Osteocyte (in vitro differentiated cells): ENCODE measurements at regions not wholly inside any gene's neighbourhood (a gene's known extent, or its start where the extent isn't known, plus 50 kb on each side); places are given as distances from the start of the nearest gene placed in this dataset.

Experiments
- DNase-seq: peaks from one replicate; pipeline ENCODE4 v3.0.0; 2021; ENCODE audit warnings: mixed read lengths; ENCODE audit not compliant: unreplicated experiment; ENCODE audit errors: extremely low spot score
- H3K27ac Mint-ChIP-seq: one replicate; pipeline ENCODE4 v1.8.0; 2021; ENCODE audit warnings: mild to moderate bottlenecking, mixed read lengths; ENCODE audit not compliant: unreplicated experiment
- H3K27me3 Mint-ChIP-seq: one replicate; pipeline ENCODE4 v1.8.0; 2021; ENCODE audit warnings: mixed read lengths; ENCODE audit not compliant: unreplicated experiment
- H3K36me3 Mint-ChIP-seq: one replicate; pipeline ENCODE4 v1.8.0; 2021; ENCODE audit warnings: mixed read lengths; ENCODE audit not compliant: unreplicated experiment
- H3K4me1 Mint-ChIP-seq: one replicate; pipeline ENCODE4 v1.8.0; 2021; ENCODE audit warnings: mixed read lengths; ENCODE audit not compliant: unreplicated experiment
- H3K4me3 Mint-ChIP-seq: one replicate; pipeline ENCODE4 v1.8.0; 2021; ENCODE audit warnings: mild to moderate bottlenecking, moderate library complexity, mixed read lengths; ENCODE audit not compliant: unreplicated experiment
- H3K9me3 Mint-ChIP-seq: one replicate; pipeline ENCODE4 v1.8.0; 2021; ENCODE audit warnings: mixed read lengths; ENCODE audit not compliant: unreplicated experiment
- CTCF ChIP-seq: fragments of 200-600 bp; sonication (generic); IDR thresholded peaks from 2 replicates; pipeline ENCODE4 v1.5.0; 2021; ENCODE audit warnings: antibody characterized with exemption, mild to moderate bottlenecking, moderate library complexity

DNA sequence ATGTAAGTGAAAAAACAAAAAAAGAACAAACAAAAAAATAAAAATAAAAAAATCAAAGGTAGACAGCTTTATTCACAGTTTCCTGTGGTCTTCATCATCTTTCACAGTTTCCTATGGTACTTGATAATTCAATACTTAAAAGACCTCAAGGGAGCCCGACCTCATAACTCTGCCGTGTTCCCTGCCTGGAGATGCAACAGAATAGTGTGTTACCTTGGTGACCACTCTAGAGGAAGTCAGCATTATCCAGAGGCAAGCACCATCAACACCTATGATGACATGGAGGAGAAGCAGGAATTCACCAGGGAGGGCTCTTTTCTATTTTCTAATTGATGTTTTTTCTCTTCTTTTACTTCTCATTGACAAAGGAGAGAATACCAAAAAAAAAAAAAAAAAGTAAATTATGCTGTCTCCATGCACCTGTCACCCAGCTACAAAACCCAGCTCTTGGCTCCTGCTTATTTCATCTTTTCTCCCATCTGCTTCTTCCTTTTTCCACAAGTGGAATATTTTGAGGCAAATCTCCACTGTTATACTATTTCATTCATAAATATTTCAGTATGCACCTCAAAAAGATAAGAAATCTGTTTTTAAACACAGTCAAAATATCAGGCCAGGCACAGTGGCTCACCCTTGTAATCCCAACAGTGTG is 95.8 kb upstream of the STXBP5 start:
- Mint-ChIP-seq H3K9me3 (no peaks in the 10 kb centered on the region), H3K4me3 (no peak overlapping the region)

DNA sequence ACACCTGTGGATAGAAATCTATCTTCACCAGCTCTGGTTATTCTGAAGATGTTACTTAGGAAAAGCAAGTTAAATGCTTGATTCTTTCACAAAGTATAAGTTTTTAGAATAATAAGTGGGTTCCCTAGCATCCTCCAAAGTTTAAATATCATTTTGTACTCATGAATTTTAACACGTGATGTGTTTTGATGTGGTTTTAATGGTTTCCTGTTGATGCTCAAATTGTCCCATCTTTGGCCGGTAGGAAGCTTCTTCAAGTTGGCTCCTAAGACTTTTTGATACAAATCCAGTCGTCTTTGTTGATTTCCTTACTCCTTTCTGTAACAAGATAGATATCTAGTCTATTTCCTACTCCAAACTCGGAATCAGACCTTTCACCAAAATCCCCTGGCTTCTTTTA is 94.5 kb upstream of the STXBP5 start:
- TF ChIP-seq CTCF, result no peak
- Mint-ChIP-seq H3K4me3 (no peak overlapping the region), H3K4me1 (peaks cover 13% of the 10 kb centered on the region), H3K27me3 (no peaks in the 10 kb centered on the region), H3K9me3 (no peaks in the 10 kb centered on the region), H3K27ac (no peak overlapping the region), H3K36me3 (no peaks in the 10 kb centered on the region)
- DNase-seq, result no peak

More for the DNA sequence above, 95.8 kb upstream of the STXBP5 start:
- no peak for DNase-seq
- no peak overlapping the region for H3K27ac Mint-ChIP-seq
- H3K36me3 Mint-ChIP-seq, result no peaks in the 10 kb centered on the region
- no peak for TF ChIP-seq CTCF
- H3K4me1 Mint-ChIP-seq, result peaks cover 13% of the 10 kb centered on the region
- no peaks in the 10 kb centered on the region for H3K27me3 Mint-ChIP-seq

DNA sequence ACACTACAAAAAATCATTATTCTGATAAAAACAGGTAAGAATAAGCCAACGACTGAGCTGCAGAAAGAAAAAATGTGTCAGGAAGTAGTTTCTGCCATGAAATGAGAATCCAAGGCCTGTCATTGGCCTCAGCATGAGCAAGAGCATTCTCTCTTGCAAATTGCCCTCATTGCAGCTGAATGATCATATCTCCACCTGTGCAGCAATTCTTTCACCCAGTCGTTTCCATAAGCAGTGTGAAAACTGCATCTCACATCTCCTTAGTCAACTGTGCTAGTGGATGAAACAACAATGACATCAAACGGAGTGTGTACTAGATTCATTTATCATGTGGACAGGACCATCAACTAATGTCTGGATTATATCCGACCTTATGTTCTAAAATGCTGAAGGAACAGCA is 88.2 kb upstream of the STXBP5 start:
- no peak overlapping the region for H3K4me3 Mint-ChIP-seq
- no peak for TF ChIP-seq CTCF
- H3K27me3 Mint-ChIP-seq, result no peaks in the 10 kb centered on the region
- H3K9me3 Mint-ChIP-seq, result no peaks in the 10 kb centered on the region
- no peak for DNase-seq
- no peak overlapping the region for H3K27ac Mint-ChIP-seq
- H3K36me3 Mint-ChIP-seq, result no peaks in the 10 kb centered on the region
- peaks cover 17% of the 10 kb centered on the region for H3K4me1 Mint-ChIP-seq

GRCh38 chr6:147117011-147117410 is 87.2 kb upstream of the STXBP5 start:
- no peak for DNase-seq

DNA sequence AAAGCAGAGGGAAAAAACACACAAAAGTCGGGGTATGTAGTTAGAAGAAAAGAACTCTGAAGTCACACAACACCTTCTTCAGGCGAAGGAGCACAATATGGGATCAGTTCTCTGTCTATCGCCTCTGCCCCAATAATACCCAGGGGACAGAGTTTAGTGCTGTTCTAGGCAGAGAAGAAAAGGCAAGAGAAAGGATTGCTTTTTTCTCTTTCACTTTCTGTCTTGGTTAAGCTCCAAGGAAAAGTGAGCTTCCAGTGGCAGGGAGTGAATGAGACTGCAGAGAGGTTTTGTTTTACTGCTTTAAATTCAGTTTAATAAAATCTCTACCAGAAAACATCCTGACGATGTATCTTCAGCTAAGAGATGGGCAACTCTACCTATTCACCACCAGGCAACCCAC is 86.6 kb upstream of the STXBP5 start:
- H3K4me3 Mint-ChIP-seq, result peak overlapping the region; percentile 28
- no peaks in the 10 kb centered on the region for H3K36me3 Mint-ChIP-seq
- no peak for DNase-seq
- no peak for TF ChIP-seq CTCF
- peak overlapping the region; percentile 81 for H3K27ac Mint-ChIP-seq
- peaks cover 15% of the 10 kb centered on the region for H3K4me1 Mint-ChIP-seq
- no peaks in the 10 kb centered on the region for H3K27me3 Mint-ChIP-seq
- H3K9me3 Mint-ChIP-seq, result no peaks in the 10 kb centered on the region

More at GRCh38 chr6:147117011-147117410, 87.2 kb upstream of the STXBP5 start:
- Mint-ChIP-seq H3K4me1 (peaks cover 17% of the 10 kb centered on the region), H3K27me3 (no peaks in the 10 kb centered on the region), H3K27ac (peak overlapping the region; percentile 81), H3K9me3 (no peaks in the 10 kb centered on the region), H3K36me3 (no peaks in the 10 kb centered on the region), H3K4me3 (peak overlapping the region; percentile 26)
- TF ChIP-seq CTCF, result no peak
